MCF 10A (cell line): ENCODE measurements at regions not wholly inside any gene's neighbourhood (a gene's known extent, or its start where the extent isn't known, plus 50 kb on each side); places are given as distances from the start of the nearest gene placed in this dataset.

ENCODE experiments used
- BruUV-seq: library from RNA; stranded (reverse); fragments of 400-500 nt; replicated peaks from 2 replicates; lab custom pipeline; 2021; lab: Mats Ljungman, UMichigan
- CTCF ChIA-PET: fragments of 300-600 bp; sonication (Branson Sonifier 250); formaldehyde crosslinking; extraction: SDS; loops from one replicate; lab custom pipeline; 2021; ENCODE audit warnings: antibody characterized with exemption, inconsistent platforms; lab: Yijun Ruan, JAX
- POLR2A ChIA-PET: fragments of 300-600, 350-650 bp; sonication (Branson Sonifier 250); formaldehyde crosslinking; extraction: SDS; loops from one replicate; lab custom pipeline; 2020; ENCODE audit warnings: antibody characterized with exemption, inconsistent platforms; lab: Yijun Ruan, JAX
- DNase-seq: peaks from one replicate; pipeline ENCODE4 v3.0.0-alpha.2; 2018; ENCODE audit not compliant: unreplicated experiment
- H3K27ac Mint-ChIP-seq: one replicate; pipeline ENCODE4 v1.8.0; 2022; ENCODE audit warnings: mild to moderate bottlenecking, low read depth, mixed read lengths; ENCODE audit not compliant: unreplicated experiment
- H3K27me3 Mint-ChIP-seq: one replicate; pipeline ENCODE4 v1.8.0; 2022; ENCODE audit warnings: mixed read lengths; ENCODE audit not compliant: insufficient read depth, unreplicated experiment
- H3K36me3 Mint-ChIP-seq: one replicate; pipeline ENCODE4 v1.8.0; 2022; ENCODE audit warnings: mild to moderate bottlenecking, moderate library complexity, mixed read lengths; ENCODE audit not compliant: insufficient read depth, unreplicated experiment
- H3K4me1 Mint-ChIP-seq: one replicate; pipeline ENCODE4 v1.8.0; 2022; ENCODE audit warnings: mixed read lengths; ENCODE audit not compliant: insufficient read depth, unreplicated experiment
- H3K4me3 Mint-ChIP-seq: one replicate; pipeline ENCODE4 v1.8.0; 2022; ENCODE audit warnings: mild to moderate bottlenecking, moderate library complexity, mixed read lengths; ENCODE audit not compliant: unreplicated experiment
- H3K9me3 Mint-ChIP-seq: one replicate; pipeline ENCODE4 v1.8.0; 2022; ENCODE audit warnings: mixed read lengths; ENCODE audit not compliant: unreplicated experiment
- intact Hi-C: fragments of 100-400 bp; cut with micrococcal nuclease; formaldehyde crosslinking; loops from 2 replicates; pipeline ENCODE4 v1.14.1; 2022
- TF ChIP-seq, protein P1 (sequence below): fragments of 200-600 bp; IDR thresholded peaks from one replicate; pipeline ENCODE4 v1.8.0; 2022; ENCODE audit warnings: antibody characterized with exemption, mild to moderate bottlenecking; ENCODE audit not compliant: unreplicated experiment

DNA sequence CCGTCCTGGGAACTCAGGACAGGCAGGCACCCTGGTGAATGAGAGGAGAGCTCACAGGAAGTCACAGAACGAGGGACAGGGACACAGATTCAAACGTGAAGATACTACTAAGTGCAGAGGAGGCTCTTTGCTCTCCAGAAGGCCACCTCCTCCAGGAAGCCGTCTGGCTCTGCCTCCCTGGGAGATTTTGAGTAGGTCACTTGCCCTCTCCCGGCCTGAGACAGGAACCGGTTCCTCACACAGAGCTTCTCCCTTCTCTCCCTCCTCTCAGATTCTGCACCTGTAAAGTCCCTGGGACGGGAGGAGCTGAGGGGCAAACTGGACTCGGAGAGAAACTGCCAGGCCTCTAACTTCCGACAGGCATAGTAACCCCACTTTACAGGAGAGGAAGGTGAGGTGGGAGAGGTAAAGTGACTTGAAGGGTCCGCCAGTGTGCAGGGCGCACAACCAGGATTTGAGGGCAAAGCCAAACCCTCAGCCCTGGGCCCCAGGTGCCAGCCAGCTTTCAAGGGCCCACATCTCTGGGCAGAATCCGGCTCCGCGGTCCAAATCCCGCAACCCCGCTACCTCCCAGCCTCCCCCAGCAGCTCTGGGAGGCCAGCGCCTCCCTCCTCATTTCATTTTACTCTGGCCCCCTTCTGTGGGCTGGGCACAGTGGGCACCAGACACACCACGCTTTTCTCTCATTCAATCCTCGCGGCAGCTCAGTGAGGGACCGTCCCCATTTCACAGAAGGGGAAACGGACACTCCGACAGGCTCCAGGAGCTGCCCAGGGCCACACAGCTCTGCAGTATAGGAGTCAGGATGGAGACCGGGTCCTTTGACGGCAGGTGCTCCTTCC lies 150.2 kb downstream of the SMAD6 start:
- CTCF ChIA-PET: interaction anchor here (0.6 to 5.7 kb wide), 43 partner anchors 9 to 483 kb away, joined by 3 to 97 read pairs (median 4); partner anchors contain the start of gene SMAD6
- Mint-ChIP-seq H3K9me3 (no peaks in the 10 kb centered on the region), H3K4me1 (peaks cover 8% of the 10 kb centered on the region), H3K36me3 (peaks cover 11% of the 10 kb centered on the region), H3K4me3 (no peak overlapping the region), H3K27me3 (no peaks in the 10 kb centered on the region), H3K27ac (no peak overlapping the region)
- POLR2A ChIA-PET: interaction anchor here (0.6 to 1.3 kb wide), 7 partner anchors 22 to 355 kb away, joined by 3 to 5 read pairs (median 3); partner anchors contain the start of gene SNAPC5
- no TSS peak for BruUV-seq
- intact Hi-C loops: loop anchor here (5.0 kb wide), 2 partner anchors 150 to 165 kb away; partner anchors contain the start of gene SMAD6
- TF ChIP-seq, protein P1, sequence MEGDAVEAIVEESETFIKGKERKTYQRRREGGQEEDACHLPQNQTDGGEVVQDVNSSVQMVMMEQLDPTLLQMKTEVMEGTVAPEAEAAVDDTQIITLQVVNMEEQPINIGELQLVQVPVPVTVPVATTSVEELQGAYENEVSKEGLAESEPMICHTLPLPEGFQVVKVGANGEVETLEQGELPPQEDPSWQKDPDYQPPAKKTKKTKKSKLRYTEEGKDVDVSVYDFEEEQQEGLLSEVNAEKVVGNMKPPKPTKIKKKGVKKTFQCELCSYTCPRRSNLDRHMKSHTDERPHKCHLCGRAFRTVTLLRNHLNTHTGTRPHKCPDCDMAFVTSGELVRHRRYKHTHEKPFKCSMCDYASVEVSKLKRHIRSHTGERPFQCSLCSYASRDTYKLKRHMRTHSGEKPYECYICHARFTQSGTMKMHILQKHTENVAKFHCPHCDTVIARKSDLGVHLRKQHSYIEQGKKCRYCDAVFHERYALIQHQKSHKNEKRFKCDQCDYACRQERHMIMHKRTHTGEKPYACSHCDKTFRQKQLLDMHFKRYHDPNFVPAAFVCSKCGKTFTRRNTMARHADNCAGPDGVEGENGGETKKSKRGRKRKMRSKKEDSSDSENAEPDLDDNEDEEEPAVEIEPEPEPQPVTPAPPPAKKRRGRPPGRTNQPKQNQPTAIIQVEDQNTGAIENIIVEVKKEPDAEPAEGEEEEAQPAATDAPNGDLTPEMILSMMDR: no peak
- DNase-seq: no peak

DNA sequence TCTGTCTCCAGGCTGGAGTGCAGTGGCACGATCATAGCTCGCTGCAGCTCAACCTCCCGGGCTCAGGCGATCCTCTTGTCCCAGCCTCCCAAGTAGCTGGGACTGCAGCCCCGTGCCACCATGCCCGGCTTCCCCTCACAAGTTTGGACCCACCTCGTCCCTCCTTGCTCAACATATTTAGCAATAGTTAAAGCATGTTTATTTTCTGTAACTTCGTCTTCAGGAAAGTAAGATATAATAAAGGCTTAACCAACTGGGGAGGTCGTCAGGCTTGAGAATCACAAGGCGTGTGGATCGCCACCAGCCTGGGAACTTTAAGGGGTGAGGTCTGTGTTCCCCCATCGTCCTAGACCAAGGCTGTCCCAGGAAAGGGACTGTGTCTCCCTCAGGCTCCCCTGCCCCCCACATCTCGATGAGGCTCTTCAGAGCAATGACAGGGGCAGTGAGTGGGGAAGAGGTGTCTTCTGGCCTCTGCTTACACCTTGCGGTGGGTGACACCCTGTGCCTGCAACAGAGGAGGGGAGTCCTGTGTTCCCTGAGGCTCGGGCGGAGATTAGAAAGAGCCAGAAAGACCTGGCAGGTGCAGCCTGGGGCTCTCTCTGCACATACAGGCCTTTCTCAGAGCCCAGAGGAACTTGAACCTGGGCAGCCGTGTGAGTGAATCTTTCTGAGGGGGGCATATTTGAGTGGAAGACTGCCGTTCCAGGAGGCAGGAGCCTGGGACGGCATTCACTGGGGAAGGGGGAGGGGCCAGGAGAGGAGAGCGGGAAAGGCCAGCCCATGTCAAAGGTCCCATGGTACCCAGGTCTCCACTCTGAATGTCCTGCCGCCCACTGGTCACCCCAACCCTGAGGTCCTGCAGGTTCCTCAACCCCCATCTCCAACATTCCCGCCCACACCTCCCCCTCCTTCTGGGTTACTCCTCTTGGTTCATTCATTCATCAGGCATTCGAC lies 152.3 kb downstream of the SMAD6 start:
- ChIA-PET CTCF (interaction anchor here (0.7 to 5.7 kb wide), 5 partner anchors 79 to 1009 kb away, joined by 3 to 97 read pairs (median 3); no protein-coding TSS in a partner anchor), POLR2A (no interaction called here)
- Mint-ChIP-seq H3K27me3 (no peaks in the 10 kb centered on the region), H3K4me3 (no peak overlapping the region), H3K27ac (no peak overlapping the region), H3K9me3 (no peaks in the 10 kb centered on the region), H3K4me1 (peaks cover 8% of the 10 kb centered on the region), H3K36me3 (peaks cover 6% of the 10 kb centered on the region)
- TF ChIP-seq, protein P1: no peak
- no TSS peak for BruUV-seq
- intact Hi-C loops: loop anchor here (5.0 kb wide), 2 partner anchors 152 to 167 kb away; partner anchors contain the start of gene SMAD6
- DNase-seq: no peak

DNA sequence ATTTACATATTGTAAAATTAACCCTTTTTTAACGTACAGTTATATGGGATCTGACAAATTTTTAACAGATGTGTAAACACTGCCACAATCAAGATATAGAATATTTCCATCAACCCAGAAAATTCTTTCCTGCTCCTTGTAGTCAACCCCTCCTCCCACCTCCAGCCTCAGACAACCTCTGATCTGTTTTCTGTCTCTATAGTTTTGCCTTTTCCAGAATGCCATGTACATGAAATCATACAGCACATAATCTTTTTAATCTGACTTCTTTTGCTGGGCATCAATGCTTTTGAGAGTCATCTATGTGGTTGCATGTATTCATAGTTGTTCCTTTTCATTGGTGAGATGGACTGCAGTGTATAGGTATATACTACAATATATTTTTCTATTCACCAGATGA lies 153.0 kb downstream of the SMAD6 start:
- DNase-seq: no peak
- ChIA-PET POLR2A (no interaction called here), CTCF (no interaction called here)
- no peak overlapping the region for H3K27ac Mint-ChIP-seq
- no peak overlapping the region for H3K4me3 Mint-ChIP-seq
- intact Hi-C loops: no loop called here
- TF ChIP-seq, protein P1: no peak
- H3K9me3 Mint-ChIP-seq: no peaks in the 10 kb centered on the region
- no peaks in the 10 kb centered on the region for H3K27me3 Mint-ChIP-seq
- BruUV-seq: no TSS peak
- H3K4me1 Mint-ChIP-seq: peaks cover 8% of the 10 kb centered on the region
- H3K36me3 Mint-ChIP-seq: peaks cover 6% of the 10 kb centered on the region
